Astrocyte (in vitro differentiated cells and primary cell): ENCODE measurements at regions not wholly inside any gene's neighbourhood (a gene's known extent, or its start where the extent isn't known, plus 50 kb on each side); places are given as distances from the start of the nearest gene placed in this dataset.

Experiments
- CTCF ChIP-seq: IDR thresholded peaks from 2 replicates; pipeline ENCODE4 v1.5.1; 2011; ENCODE audit warnings: low read depth, mild to moderate bottlenecking, inconsistent platforms, low read length, moderate library complexity; ENCODE audit not compliant: insufficient read depth
- EZH2 ChIP-seq: IDR thresholded peaks from 2 replicates; pipeline ENCODE4 v1.6.1; 2012; ENCODE audit warnings: mild to moderate bottlenecking, low read length, inconsistent platforms; ENCODE audit not compliant: insufficient read depth

DNA sequence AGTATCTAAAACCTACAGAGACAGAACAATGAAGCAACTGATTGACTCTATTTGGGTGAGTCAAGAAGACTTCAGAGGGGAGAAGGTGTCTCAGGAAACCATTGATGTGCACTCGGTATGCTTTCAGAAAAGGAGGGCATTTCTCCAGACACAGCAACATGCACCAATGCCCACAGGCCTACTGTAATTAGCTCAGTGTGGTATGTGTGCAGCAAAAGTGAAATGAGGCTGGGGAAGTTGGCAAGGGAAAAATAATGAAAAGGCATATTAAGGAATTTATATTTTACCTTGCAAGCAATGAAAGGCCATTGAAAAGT, 158.4 kb upstream of the GRIP1 start:
- TF ChIP-seq CTCF = no peak
- TF ChIP-seq EZH2 = no peak
